SK-N-MC (cell line): ENCODE measurements at regions not wholly inside any gene's neighbourhood (a gene's known extent, or its start where the extent isn't known, plus 50 kb on each side); places are given as distances from the start of the nearest gene placed in this dataset.
"Not testable (repeated sequence)": the region's sequence is repeated elsewhere in the genome, so short reads cannot be mapped to it uniquely, and the experiment has no call there.

Experiments used
- DNase-seq: peaks from one replicate; pipeline ENCODE4 v3.0.0-alpha.2; 2011; ENCODE audit warnings: low read depth, low spot score
- H3K27ac ChIP-seq: fragments of 200-600 bp; sonication (generic); 2 replicates; pipeline ENCODE4 v1.5.1; 2016; ENCODE audit warnings: mixed run types
- H3K36me3 ChIP-seq: fragments of 200-600 bp; sonication (generic); 2 replicates; pipeline ENCODE4 v1.6.1; 2017; ENCODE audit warnings: antibody characterized with exemption, low read length, mixed read lengths; ENCODE audit not compliant: insufficient read depth
- H3K4me3 ChIP-seq: fragments of 200-600 bp; sonication (generic); 2 replicates; pipeline ENCODE4 v1.5.1; 2016
- H3K9ac ChIP-seq: fragments of 200-600 bp; sonication (generic); 2 replicates; pipeline ENCODE4 v1.8.0; 2017; ENCODE audit warnings: mixed run types, mixed read lengths; ENCODE audit not compliant: insufficient read length
- H3K9me3 ChIP-seq: fragments of 200-600 bp; sonication (generic); 2 replicates; pipeline ENCODE4 v1.6.1; 2017; ENCODE audit warnings: low read depth, mild to moderate bottlenecking, antibody characterized with exemption, low read length, moderate library complexity, mixed read lengths
- EZH2 ChIP-seq: fragments of 200-600 bp; sonication (generic); IDR thresholded peaks from one replicate; pipeline ENCODE4 v1.6.1; 2017; ENCODE audit warnings: antibody characterized with exemption
- FOXP2 ChIP-seq: optimal IDR thresholded peaks from 2 replicates; pipeline ENCODE3; 2011; ENCODE audit warnings: mild to moderate bottlenecking, moderate library complexity; ENCODE audit not compliant: insufficient read depth; ENCODE audit errors: extremely low read length, control extremely low read depth
- POLR2AphosphoS5 ChIP-seq: IDR thresholded peaks from 2 replicates; pipeline ENCODE4 v1.6.1; 2012; ENCODE audit warnings: mild to moderate bottlenecking, low read depth, low read length, borderline replicate concordance

- Histone ChIP-seq H3K9ac (no peak overlapping the region), H3K4me3 (no peak overlapping the region), H3K27ac (no peak overlapping the region), H3K36me3 (no peaks in the 10 kb centered on the region), H3K9me3 (no peaks in the 10 kb centered on the region)
- DNase-seq, result no peak
- TF ChIP-seq POLR2AphosphoS5, result no peak
- TF ChIP-seq FOXP2, result no peak
- TF ChIP-seq EZH2, result no peak
Observed at GRCh38 chr7:152502813-152503790, 67.3 kb upstream of the KMT2C start.

GRCh38 chr7:152501506-152501905 lies 65.7 kb upstream of the KMT2C start:
- H3K9ac ChIP-seq, result no peak overlapping the region
- no peak for DNase-seq
- no peaks in the 10 kb centered on the region for H3K9me3 ChIP-seq
- no peak overlapping the region for H3K4me3 ChIP-seq
- no peak overlapping the region for H3K27ac ChIP-seq
- no peak for TF ChIP-seq FOXP2
- TF ChIP-seq POLR2AphosphoS5, result no peak
- no peak for TF ChIP-seq EZH2
- no peaks in the 10 kb centered on the region for H3K36me3 ChIP-seq

GRCh38 chr7:152499969-152500368 lies 64.2 kb upstream of the KMT2C start:
- not testable (repeated sequence) for H3K4me3 ChIP-seq, DNase-seq

GRCh38 chr7:152495867-152496266 lies 60.1 kb upstream of the KMT2C start:
- TF ChIP-seq EZH2, result no peak
- no peak for TF ChIP-seq POLR2AphosphoS5
- Histone ChIP-seq H3K27ac (no peak overlapping the region), H3K9ac (no peak overlapping the region), H3K4me3 (no peak overlapping the region), H3K36me3 (no peaks in the 10 kb centered on the region), H3K9me3 (no peaks in the 10 kb centered on the region)
- no peak for DNase-seq

More at GRCh38 chr7:152499969-152500368, 64.2 kb upstream of the KMT2C start:
- not testable (repeated sequence) for H3K36me3 ChIP-seq, H3K9ac ChIP-seq, H3K9me3 ChIP-seq, H3K27ac ChIP-seq

GRCh38 chr7:152492952-152493351 lies 57.1 kb upstream of the KMT2C start:
- Histone ChIP-seq H3K27ac (no peak overlapping the region), H3K36me3 (no peaks in the 10 kb centered on the region), H3K9ac (no peak overlapping the region), H3K9me3 (no peaks in the 10 kb centered on the region), H3K4me3 (no peak overlapping the region)
- DNase-seq, result no peak
- TF ChIP-seq EZH2, result no peak
- TF ChIP-seq FOXP2, result no peak
- no peak for TF ChIP-seq POLR2AphosphoS5

GRCh38 chr7:152489044-152489443 lies 53.2 kb upstream of the KMT2C start:
- no peak for DNase-seq
- H3K27ac ChIP-seq, result no peak overlapping the region
- H3K9ac ChIP-seq, result no peak overlapping the region
- H3K4me3 ChIP-seq, result no peak overlapping the region
- H3K9me3 ChIP-seq, result no peaks in the 10 kb centered on the region
- TF ChIP-seq POLR2AphosphoS5 (no peak), FOXP2 (no peak), EZH2 (no peak)
- H3K36me3 ChIP-seq, result no peaks in the 10 kb centered on the region

- Histone ChIP-seq H3K9ac (no peak overlapping the region), H3K4me3 (no peak overlapping the region), H3K27ac (no peak overlapping the region), H3K36me3 (no peaks in the 10 kb centered on the region), H3K9me3 (no peaks in the 10 kb centered on the region)
- no peak for DNase-seq
- TF ChIP-seq FOXP2 (no peak), POLR2AphosphoS5 (no peak), EZH2 (no peak)
Observed at GRCh38 chr7:152486968-152487367, 51.2 kb upstream of the KMT2C start.

- TF ChIP-seq POLR2AphosphoS5 (no peak), FOXP2 (no peak), EZH2 (no peak)
Observed at GRCh38 chr7:152485826-152486225, 50.0 kb upstream of the KMT2C start.

More at GRCh38 chr7:152485826-152486225, 50.0 kb upstream of the KMT2C start:
- H3K9ac ChIP-seq, result no peak overlapping the region
- no peak overlapping the region for H3K27ac ChIP-seq
- no peak overlapping the region for H3K4me3 ChIP-seq
- no peaks in the 10 kb centered on the region for H3K9me3 ChIP-seq
- H3K36me3 ChIP-seq, result no peaks in the 10 kb centered on the region
- no peak for DNase-seq
